K562 (cell line): ENCODE measurements at regions not wholly inside any gene's neighbourhood (a gene's known extent, or its start where the extent isn't known, plus 50 kb on each side); places are given as distances from the start of the nearest gene placed in this dataset.

Source experiments
- ATAC-seq: fragments of 200-7000 bp; cut with Tn5 transposase; 3 replicates; pipeline ENCODE4 v1.9.1; 2020; ENCODE audit warnings: moderate library complexity
- BruUV-seq: library from RNA; stranded (reverse); fragments of 400-500 nt; replicated peaks from 2 replicates; lab custom pipeline; 2021; lab: Mats Ljungman, UMichigan
- CTCF ChIA-PET: fragments of 300-600 bp; formaldehyde crosslinking; extraction: SDS; loops from one replicate; lab custom pipeline; 2021; ENCODE audit warnings: low intra/inter-chr PET ratio; lab: Yijun Ruan, JAX
- POLR2A ChIA-PET: fragments of 300-600, 350-650 bp; sonication (Branson Sonifier 250); formaldehyde crosslinking; extraction: SDS; loops from one replicate; lab custom pipeline; 2021; ENCODE audit warnings: antibody characterized with exemption, inconsistent platforms; lab: Yijun Ruan, JAX
- DNase-seq, 4 experiments: peaks; one replicate each; pipeline versions ENCODE4 v3.0.0 to v3.0.0-alpha.2; 2011 to 2018; ENCODE audit warnings: low spot score in 3 of 4, mixed read lengths in 3 of 4; ENCODE audit errors: extremely low read depth in 1 of 4
- FAIRE-seq: peaks from 2 replicates; lab custom pipeline; 2011; peaks lifted over from hg19 to GRCh38; lab: Jason Lieb, UNC
- H2AFZ ChIP-seq: 2 replicates; pipeline ENCODE4 v1.6.0; 2011; ENCODE audit warnings: low read depth, low read length, control low read depth, inconsistent platforms
- H3K27ac ChIP-seq: fragments of 200-600 bp; 3 replicates; pipeline ENCODE4 v1.8.0; 2011; ENCODE audit warnings: low read depth, mild to moderate bottlenecking, control low read depth, inconsistent platforms, low read length, moderate library complexity, mixed read lengths; ENCODE audit errors: extremely low read depth
- H3K27me3 ChIP-seq, 2 experiments: fragments of 300-600 bp in 1 of 2; 2 replicates in 1 of 2; 3 replicates in 1 of 2; pipeline versions ENCODE4 v1.6.0 to v1.8.0; 2011; ENCODE audit warnings: inconsistent platforms in 2 of 2, low read length in 2 of 2, mild to moderate bottlenecking in 1 of 2, mixed read lengths in 1 of 2, moderate library complexity in 1 of 2; ENCODE audit not compliant: control insufficient read depth in 2 of 2, insufficient read depth in 2 of 2
- H3K36me3 ChIP-seq: fragments of 300-600 bp; 3 replicates; pipeline ENCODE4 v1.8.0; 2011; ENCODE audit warnings: mild to moderate bottlenecking, low read length, inconsistent platforms; ENCODE audit not compliant: control insufficient read depth, insufficient read depth
- H3K4me1 ChIP-seq, 2 experiments: fragments of 200-600 bp in 1 of 2; replicated peaks in 1 of 2; 2 replicates in 1 of 2; 3 replicates in 1 of 2; pipeline versions ENCODE4 v1.5.1 to v1.8.0; 2011; ENCODE audit warnings: inconsistent platforms in 2 of 2, low read length in 2 of 2, mild to moderate bottlenecking in 1 of 2, mixed read lengths in 1 of 2, moderate library complexity in 1 of 2; ENCODE audit not compliant: control insufficient read depth in 2 of 2, insufficient read depth in 2 of 2
- H3K4me2 ChIP-seq: 2 replicates; pipeline ENCODE4 v1.6.1; 2011; ENCODE audit warnings: low read length, control low read depth, inconsistent platforms, mixed read lengths; ENCODE audit not compliant: insufficient read depth
- H3K4me3 ChIP-seq: fragments of 200-600 bp; sonication (generic), shearing (Covaris generic); 2 replicates; pipeline ENCODE4 v1.5.1; 2016; ENCODE audit warnings: control low read depth, inconsistent platforms
- H3K79me2 ChIP-seq: fragments of 200-600 bp; 3 replicates; pipeline ENCODE4 v1.8.0; 2011; ENCODE audit warnings: low read length, inconsistent platforms; ENCODE audit not compliant: control insufficient read depth, insufficient read depth
- H3K9ac ChIP-seq, 2 experiments: 2 replicates each; pipeline versions ENCODE4 v1.6.0 to v1.6.1; 2011; ENCODE audit warnings: low read depth in 2 of 2, low read length in 2 of 2, control low read depth in 1 of 2, inconsistent platforms in 1 of 2, mild to moderate bottlenecking in 1 of 2, mixed read lengths in 1 of 2; ENCODE audit not compliant: insufficient read depth in 1 of 2
- H3K9me1 ChIP-seq: one replicate; pipeline ENCODE4 v1.6.0; 2011; ENCODE audit warnings: inconsistent platforms, mild to moderate bottlenecking, low read length, moderate library complexity; ENCODE audit not compliant: control insufficient read depth, insufficient read depth
- H3K9me3 ChIP-seq: replicated peaks from 2 replicates; pipeline ENCODE4 v1.5.1; 2011; ENCODE audit warnings: low read depth, low read length, inconsistent platforms; ENCODE audit not compliant: control insufficient read depth, insufficient read depth
- H4K20me1 ChIP-seq: replicated peaks from 2 replicates; pipeline ENCODE4 v1.6.1; 2011; ENCODE audit warnings: low read length, inconsistent platforms, mixed read lengths; ENCODE audit not compliant: control insufficient read depth, insufficient read depth
- CCAR2 ChIP-seq: fragments of 200-400 bp; formaldehyde crosslinking; IDR thresholded peaks from 2 replicates; pipeline ENCODE4 v1.6.1; 2017; ENCODE audit warnings: mild to moderate bottlenecking, low read depth, low read length
- CREM ChIP-seq: IDR thresholded peaks from 2 replicates; pipeline ENCODE4 v1.6.1; 2014; ENCODE audit warnings: antibody characterized with exemption, low read depth
- KDM2B ChIP-seq: fragments of 250-450 bp; sonication (Bioruptor Pico); IDR thresholded peaks from 2 replicates; pipeline ENCODE4 v1.8.0; 2021; ENCODE audit warnings: mild to moderate bottlenecking, moderate library complexity
- MCM2 ChIP-seq: fragments of 450-650 bp; IDR thresholded peaks from 2 replicates; pipeline ENCODE4 v1.6.1; 2017; ENCODE audit warnings: low read depth, mild to moderate bottlenecking
- SMAD4 ChIP-seq: fragments of 250-450 bp; sonication (Bioruptor Pico); conservative IDR thresholded peaks from 2 replicates; pipeline ENCODE4 v1.8.0; 2021; ENCODE audit warnings: inconsistent platforms, mild to moderate bottlenecking, moderate library complexity
- ZNF583 ChIP-seq: fragments of 250-450 bp; sonication (Bioruptor Pico); IDR thresholded peaks from 2 replicates; pipeline ENCODE4 v1.4.0; 2020
- WGBS: fragments of 100-300 bp; shearing (Covaris generic); methylation state at CpG from one replicate; pipeline ENCODE4 v1.1.6; 2016; ENCODE audit warnings: low coverage, mixed read lengths; ENCODE audit not compliant: insufficient coverage; ENCODE audit errors: missing lambda C conversion rate; 5-methylcytosine and 5-hydroxymethylcytosine counted together
- in situ Hi-C: fragments of 300-500 bp; cut with MboI; formaldehyde crosslinking; loops from 4 replicates; pipeline ENCODE4 v1.15.0; 2018; ENCODE audit warnings: inconsistent platforms, mixed read lengths
- intact Hi-C: fragments of 100-400 bp; cut with micrococcal nuclease; formaldehyde crosslinking; loops from 2 replicates; pipeline ENCODE4 v1.14.2; 2022
- TF ChIP-seq, protein P1 (sequence below): fragments of 450-650 bp; conservative IDR thresholded peaks from 2 replicates; pipeline ENCODE4 v1.6.1; 2016; ENCODE audit warnings: missing genetic modification characterization, low read depth, mild to moderate bottlenecking, missing compliant biosample characterization, moderate library complexity
- TF ChIP-seq, protein P2 (sequence below): fragments of 450-650 bp; formaldehyde crosslinking; IDR thresholded peaks from 2 replicates; pipeline ENCODE4 v1.4.0; 2022; ENCODE audit warnings: mild to moderate bottlenecking, moderate library complexity
- TF ChIP-seq, protein P3 (sequence below): sonication (generic); formaldehyde crosslinking; IDR thresholded peaks from 2 replicates; pipeline ENCODE4 v1.8.1; 2023; ENCODE audit warnings: mild to moderate bottlenecking, missing genetic modification reagents
- TF ChIP-seq, protein P4 (sequence below), 2 experiments: fragments of 450-650 bp in 1 of 2; sonication (generic) in 1 of 2; formaldehyde crosslinking in 1 of 2; IDR thresholded peaks; 2 replicates each; pipeline versions ENCODE4 v1.7.1 to v1.9.0; 2016 to 2022; ENCODE audit warnings: inconsistent platforms in 1 of 2, mild to moderate bottlenecking in 1 of 2, missing genetic modification reagents in 1 of 2

DNA sequence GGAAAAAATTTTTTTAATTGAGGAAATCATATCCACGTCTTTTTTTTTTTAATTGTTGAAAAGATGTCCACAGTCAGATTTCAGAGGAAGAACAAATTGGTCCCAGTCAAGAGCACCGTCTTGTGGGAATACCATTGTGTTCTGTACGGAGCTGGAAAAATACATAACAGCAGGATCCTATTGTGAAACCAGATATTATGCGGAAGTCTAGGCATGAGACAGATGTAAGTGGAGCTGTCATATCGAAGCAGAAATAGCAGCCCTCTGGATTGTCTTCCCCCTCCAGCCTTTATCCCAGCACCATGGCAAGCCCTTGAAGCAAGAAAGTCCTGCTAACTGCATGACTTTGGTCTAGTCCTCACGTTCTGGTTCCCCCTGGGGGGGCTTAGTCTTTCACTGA is 391.6 kb upstream of the ASIC2 start:
- H3K4me3 ChIP-seq, result no peak overlapping the region
- BruUV-seq, result no TSS peak
- H3K4me2 ChIP-seq, result no peak overlapping the region
- WGBS, result 2% methylated on average over 6 of the region's 6 CpGs
- intact Hi-C loops, result no loop called here
- POLR2A ChIA-PET, result interaction anchor here (0.7 to 1.2 kb wide), 2 partner anchors 11 to 69 kb away, joined by 3 read pairs; no protein-coding TSS in a partner anchor
- H3K9me3 ChIP-seq, result no peaks in the 10 kb centered on the region
- H3K27me3 ChIP-seq, result peaks cover 0 to 2% of the 10 kb centered on the region in 2 experiments; a peak in 2 of 5 replicates
- H3K27ac ChIP-seq, result no peak overlapping the region
- H2AFZ ChIP-seq, result no peak overlapping the region
- DNase-seq, result no peak
- no peaks in the 10 kb centered on the region for H4K20me1 ChIP-seq
- H3K4me1 ChIP-seq, result no peaks in the 10 kb centered on the region
- no peak overlapping the region for H3K9ac ChIP-seq
- H3K36me3 ChIP-seq, result no peaks in the 10 kb centered on the region
- H3K9me1 ChIP-seq, result no peaks in the 10 kb centered on the region
- H3K79me2 ChIP-seq, result no peaks in the 10 kb centered on the region
- ATAC-seq, result no peak
- CTCF ChIA-PET, result no interaction called here
- FAIRE-seq, result no peak
- in situ Hi-C loops, result no loop called here
- TF ChIP-seq ZNF583 (CRISPR knock-in tag) (no peak), CREM (no peak), KDM2B (CRISPR knock-in tag) (no peak), MCM2 (no peak), CCAR2 (no peak), SMAD4 (CRISPR knock-in tag) (no peak)
- TF ChIP-seq, protein P1, sequence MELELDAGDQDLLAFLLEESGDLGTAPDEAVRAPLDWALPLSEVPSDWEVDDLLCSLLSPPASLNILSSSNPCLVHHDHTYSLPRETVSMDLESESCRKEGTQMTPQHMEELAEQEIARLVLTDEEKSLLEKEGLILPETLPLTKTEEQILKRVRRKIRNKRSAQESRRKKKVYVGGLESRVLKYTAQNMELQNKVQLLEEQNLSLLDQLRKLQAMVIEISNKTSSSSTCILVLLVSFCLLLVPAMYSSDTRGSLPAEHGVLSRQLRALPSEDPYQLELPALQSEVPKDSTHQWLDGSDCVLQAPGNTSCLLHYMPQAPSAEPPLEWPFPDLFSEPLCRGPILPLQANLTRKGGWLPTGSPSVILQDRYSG (tag), result no peak
- TF ChIP-seq, protein P2, sequence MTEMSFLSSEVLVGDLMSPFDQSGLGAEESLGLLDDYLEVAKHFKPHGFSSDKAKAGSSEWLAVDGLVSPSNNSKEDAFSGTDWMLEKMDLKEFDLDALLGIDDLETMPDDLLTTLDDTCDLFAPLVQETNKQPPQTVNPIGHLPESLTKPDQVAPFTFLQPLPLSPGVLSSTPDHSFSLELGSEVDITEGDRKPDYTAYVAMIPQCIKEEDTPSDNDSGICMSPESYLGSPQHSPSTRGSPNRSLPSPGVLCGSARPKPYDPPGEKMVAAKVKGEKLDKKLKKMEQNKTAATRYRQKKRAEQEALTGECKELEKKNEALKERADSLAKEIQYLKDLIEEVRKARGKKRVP (CRISPR knock-in tag), result no peak
- TF ChIP-seq, protein P3, sequence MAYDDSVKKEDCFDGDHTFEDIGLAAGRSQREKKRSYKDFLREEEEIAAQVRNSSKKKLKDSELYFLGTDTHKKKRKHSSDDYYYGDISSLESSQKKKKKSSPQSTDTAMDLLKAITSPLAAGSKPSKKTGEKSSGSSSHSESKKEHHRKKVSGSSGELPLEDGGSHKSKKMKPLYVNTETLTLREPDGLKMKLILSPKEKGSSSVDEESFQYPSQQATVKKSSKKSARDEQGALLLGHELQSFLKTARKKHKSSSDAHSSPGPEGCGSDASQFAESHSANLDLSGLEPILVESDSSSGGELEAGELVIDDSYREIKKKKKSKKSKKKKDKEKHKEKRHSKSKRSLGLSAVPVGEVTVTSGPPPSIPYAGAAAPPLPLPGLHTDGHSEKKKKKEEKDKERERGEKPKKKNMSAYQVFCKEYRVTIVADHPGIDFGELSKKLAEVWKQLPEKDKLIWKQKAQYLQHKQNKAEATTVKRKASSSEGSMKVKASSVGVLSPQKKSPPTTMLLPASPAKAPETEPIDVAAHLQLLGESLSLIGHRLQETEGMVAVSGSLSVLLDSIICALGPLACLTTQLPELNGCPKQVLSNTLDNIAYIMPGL (CRISPR knock-in tag), result no peak
- TF ChIP-seq, protein P4, sequence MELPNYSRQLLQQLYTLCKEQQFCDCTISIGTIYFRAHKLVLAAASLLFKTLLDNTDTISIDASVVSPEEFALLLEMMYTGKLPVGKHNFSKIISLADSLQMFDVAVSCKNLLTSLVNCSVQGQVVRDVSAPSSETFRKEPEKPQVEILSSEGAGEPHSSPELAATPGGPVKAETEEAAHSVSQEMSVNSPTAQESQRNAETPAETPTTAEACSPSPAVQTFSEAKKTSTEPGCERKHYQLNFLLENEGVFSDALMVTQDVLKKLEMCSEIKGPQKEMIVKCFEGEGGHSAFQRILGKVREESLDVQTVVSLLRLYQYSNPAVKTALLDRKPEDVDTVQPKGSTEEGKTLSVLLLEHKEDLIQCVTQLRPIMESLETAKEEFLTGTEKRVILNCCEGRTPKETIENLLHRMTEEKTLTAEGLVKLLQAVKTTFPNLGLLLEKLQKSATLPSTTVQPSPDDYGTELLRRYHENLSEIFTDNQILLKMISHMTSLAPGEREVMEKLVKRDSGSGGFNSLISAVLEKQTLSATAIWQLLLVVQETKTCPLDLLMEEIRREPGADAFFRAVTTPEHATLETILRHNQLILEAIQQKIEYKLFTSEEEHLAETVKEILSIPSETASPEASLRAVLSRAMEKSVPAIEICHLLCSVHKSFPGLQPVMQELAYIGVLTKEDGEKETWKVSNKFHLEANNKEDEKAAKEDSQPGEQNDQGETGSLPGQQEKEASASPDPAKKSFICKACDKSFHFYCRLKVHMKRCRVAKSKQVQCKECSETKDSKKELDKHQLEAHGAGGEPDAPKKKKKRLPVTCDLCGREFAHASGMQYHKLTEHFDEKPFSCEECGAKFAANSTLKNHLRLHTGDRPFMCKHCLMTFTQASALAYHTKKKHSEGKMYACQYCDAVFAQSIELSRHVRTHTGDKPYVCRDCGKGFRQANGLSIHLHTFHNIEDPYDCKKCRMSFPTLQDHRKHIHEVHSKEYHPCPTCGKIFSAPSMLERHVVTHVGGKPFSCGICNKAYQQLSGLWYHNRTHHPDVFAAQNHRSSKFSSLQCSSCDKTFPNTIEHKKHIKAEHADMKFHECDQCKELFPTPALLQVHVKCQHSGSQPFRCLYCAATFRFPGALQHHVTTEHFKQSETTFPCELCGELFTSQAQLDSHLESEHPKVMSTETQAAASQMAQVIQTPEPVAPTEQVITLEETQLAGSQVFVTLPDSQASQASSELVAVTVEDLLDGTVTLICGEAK (IDR thresholded peaks at IDR 0.05), result no peak
- TF ChIP-seq, protein P4 (CRISPR knock-in tag; IDR thresholded peaks at IDR 0.05), result no peak
